ENCODE measurements at regions not wholly inside any gene's neighbourhood (a gene's known extent, or its start where the extent isn't known, plus 50 kb on each side); places are given as distances from the start of the nearest gene placed in this dataset.

DNA sequence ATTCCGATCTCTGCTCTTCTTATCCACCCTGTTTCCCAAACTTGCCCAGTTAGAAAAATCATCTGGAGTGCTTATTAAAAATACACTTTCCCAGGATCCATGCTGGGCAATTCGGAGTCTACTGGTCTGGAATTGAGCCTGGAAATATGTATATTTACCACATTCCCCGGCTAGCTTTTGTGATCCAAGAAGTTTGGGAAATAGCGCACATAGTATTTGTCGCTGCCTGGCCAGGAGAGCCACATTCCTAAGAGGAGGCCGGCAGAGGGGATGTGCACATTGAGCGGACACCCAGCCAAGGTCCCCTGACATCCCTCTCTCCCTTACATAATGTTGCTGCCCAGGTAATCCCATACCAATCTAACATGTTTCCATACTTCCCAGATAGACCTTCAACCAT is 62.1 kb upstream of the TMEM97 start:
- TF ChIP-seq ZNF561 (tag by site-specific recombination; IDR thresholded peaks at IDR 0.05; ENCODE audit: borderline replicate concordance) (no peak), TCF7L2 (IDR thresholded peaks at IDR 0.05; ENCODE audit: borderline replicate concordance, low read depth, low read length) (no peak), ZNF211 (tag by site-specific recombination; IDR thresholded peaks at IDR 0.05; ENCODE audit: low read depth) (no peak), KLF16 (tag by site-specific recombination; IDR thresholded peaks at IDR 0.05) (no peak), ZNF747 (tag by site-specific recombination; IDR thresholded peaks at IDR 0.05) (no peak)
- TF ChIP-seq, protein P1, sequence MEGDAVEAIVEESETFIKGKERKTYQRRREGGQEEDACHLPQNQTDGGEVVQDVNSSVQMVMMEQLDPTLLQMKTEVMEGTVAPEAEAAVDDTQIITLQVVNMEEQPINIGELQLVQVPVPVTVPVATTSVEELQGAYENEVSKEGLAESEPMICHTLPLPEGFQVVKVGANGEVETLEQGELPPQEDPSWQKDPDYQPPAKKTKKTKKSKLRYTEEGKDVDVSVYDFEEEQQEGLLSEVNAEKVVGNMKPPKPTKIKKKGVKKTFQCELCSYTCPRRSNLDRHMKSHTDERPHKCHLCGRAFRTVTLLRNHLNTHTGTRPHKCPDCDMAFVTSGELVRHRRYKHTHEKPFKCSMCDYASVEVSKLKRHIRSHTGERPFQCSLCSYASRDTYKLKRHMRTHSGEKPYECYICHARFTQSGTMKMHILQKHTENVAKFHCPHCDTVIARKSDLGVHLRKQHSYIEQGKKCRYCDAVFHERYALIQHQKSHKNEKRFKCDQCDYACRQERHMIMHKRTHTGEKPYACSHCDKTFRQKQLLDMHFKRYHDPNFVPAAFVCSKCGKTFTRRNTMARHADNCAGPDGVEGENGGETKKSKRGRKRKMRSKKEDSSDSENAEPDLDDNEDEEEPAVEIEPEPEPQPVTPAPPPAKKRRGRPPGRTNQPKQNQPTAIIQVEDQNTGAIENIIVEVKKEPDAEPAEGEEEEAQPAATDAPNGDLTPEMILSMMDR (tag by site-specific recombination; IDR thresholded peaks at IDR 0.05) = no peak
- TF ChIP-seq, protein P2, sequence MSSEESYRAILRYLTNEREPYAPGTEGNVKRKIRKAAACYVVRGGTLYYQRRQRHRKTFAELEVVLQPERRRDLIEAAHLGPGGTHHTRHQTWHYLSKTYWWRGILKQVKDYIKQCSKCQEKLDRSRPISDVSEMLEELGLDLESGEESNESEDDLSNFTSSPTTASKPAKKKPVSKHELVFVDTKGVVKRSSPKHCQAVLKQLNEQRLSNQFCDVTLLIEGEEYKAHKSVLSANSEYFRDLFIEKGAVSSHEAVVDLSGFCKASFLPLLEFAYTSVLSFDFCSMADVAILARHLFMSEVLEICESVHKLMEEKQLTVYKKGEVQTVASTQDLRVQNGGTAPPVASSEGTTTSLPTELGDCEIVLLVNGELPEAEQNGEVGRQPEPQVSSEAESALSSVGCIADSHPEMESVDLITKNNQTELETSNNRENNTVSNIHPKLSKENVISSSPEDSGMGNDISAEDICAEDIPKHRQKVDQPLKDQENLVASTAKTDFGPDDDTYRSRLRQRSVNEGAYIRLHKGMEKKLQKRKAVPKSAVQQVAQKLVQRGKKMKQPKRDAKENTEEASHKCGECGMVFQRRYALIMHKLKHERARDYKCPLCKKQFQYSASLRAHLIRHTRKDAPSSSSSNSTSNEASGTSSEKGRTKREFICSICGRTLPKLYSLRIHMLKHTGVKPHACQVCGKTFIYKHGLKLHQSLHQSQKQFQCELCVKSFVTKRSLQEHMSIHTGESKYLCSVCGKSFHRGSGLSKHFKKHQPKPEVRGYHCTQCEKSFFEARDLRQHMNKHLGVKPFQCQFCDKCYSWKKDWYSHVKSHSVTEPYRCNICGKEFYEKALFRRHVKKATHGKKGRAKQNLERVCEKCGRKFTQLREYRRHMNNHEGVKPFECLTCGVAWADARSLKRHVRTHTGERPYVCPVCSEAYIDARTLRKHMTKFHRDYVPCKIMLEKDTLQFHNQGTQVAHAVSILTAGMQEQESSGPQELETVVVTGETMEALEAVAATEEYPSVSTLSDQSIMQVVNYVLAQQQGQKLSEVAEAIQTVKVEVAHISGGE (tag by site-specific recombination; conservative IDR thresholded peaks at IDR 0.05; ENCODE audit: low read depth) = no peak
